Neural progenitor cell (in vitro differentiated cells): ENCODE measurements at regions not wholly inside any gene's neighbourhood (a gene's known extent, or its start where the extent isn't known, plus 50 kb on each side); places are given as distances from the start of the nearest gene placed in this dataset.

ENCODE experiments used
- DNase-seq: peaks from one replicate; pipeline ENCODE4 v3.0.0-alpha.2; 2016; ENCODE audit warnings: low spot score
- H2AFZ ChIP-seq: fragments of 200-600 bp; sonication (generic); replicated peaks from 2 replicates; pipeline ENCODE4 v1.6.1; 2016; ENCODE audit warnings: antibody characterized with exemption
- H3F3A ChIP-seq: fragments of 200-600 bp; sonication (generic); 2 replicates; pipeline ENCODE4 v1.6.1; 2016; ENCODE audit warnings: antibody characterized with exemption, low read depth
- H3K27ac ChIP-seq: fragments of 200-600 bp; sonication (generic); 2 replicates; pipeline ENCODE4 v1.5.1; 2016; ENCODE audit warnings: mild to moderate bottlenecking
- H3K27me3 ChIP-seq: fragments of 200-600 bp; sonication (generic); 2 replicates; pipeline ENCODE4 v1.6.1; 2016; ENCODE audit warnings: mild to moderate bottlenecking, moderate library complexity
- H3K36me3 ChIP-seq: fragments of 200-600 bp; sonication (generic); 2 replicates; pipeline ENCODE4 v1.5.1; 2016
- H3K4me1 ChIP-seq: fragments of 200-600 bp; sonication (generic); 2 replicates; pipeline ENCODE4 v1.6.1; 2016; ENCODE audit warnings: mixed run types
- H3K4me2 ChIP-seq: fragments of 200-600 bp; sonication (generic); 2 replicates; pipeline ENCODE4 v1.6.1; 2016
- H3K4me3 ChIP-seq: fragments of 200-600 bp; sonication (generic); 2 replicates; pipeline ENCODE4 v1.5.1; 2016
- H3K79me2 ChIP-seq: fragments of 200-600 bp; sonication (generic); 2 replicates; pipeline ENCODE4 v1.6.1; 2016; ENCODE audit warnings: low read depth
- H3K9ac ChIP-seq: fragments of 200-600 bp; sonication (generic); 2 replicates; pipeline ENCODE4 v1.6.1; 2016
- H3K9me3 ChIP-seq: fragments of 200-600 bp; sonication (generic); 2 replicates; pipeline ENCODE4 v1.5.1; 2016; ENCODE audit warnings: low read depth
- H4K20me1 ChIP-seq: fragments of 200-600 bp; sonication (generic); 2 replicates; pipeline ENCODE4 v1.6.1; 2016; ENCODE audit warnings: low read depth
- H3K27ac Mint-ChIP-seq: 3 replicates; pipeline ENCODE4 v1.8.0; 2021; ENCODE audit warnings: mixed read lengths
- H3K27me3 Mint-ChIP-seq: 2 replicates; pipeline ENCODE4 v1.8.0; 2022; ENCODE audit warnings: low read depth, mild to moderate bottlenecking, inconsistent platforms, moderate library complexity, mixed read lengths; ENCODE audit not compliant: insufficient read depth
- H3K36me3 Mint-ChIP-seq: 3 replicates; pipeline ENCODE4 v1.8.0; 2021; ENCODE audit warnings: mixed read lengths
- H3K4me1 Mint-ChIP-seq: 3 replicates; pipeline ENCODE4 v1.8.0; 2021; ENCODE audit warnings: mixed read lengths
- H3K4me3 Mint-ChIP-seq: 3 replicates; pipeline ENCODE4 v1.8.0; 2021; ENCODE audit warnings: mild to moderate bottlenecking, moderate library complexity, mixed read lengths
- H3K9me3 Mint-ChIP-seq: 3 replicates; pipeline ENCODE4 v1.8.0; 2020; ENCODE audit warnings: mixed read lengths
- EZH2 ChIP-seq: fragments of 200-600 bp; sonication (generic); IDR thresholded peaks from 2 replicates; pipeline ENCODE4 v1.6.1; 2017; ENCODE audit warnings: antibody characterized with exemption, mild to moderate bottlenecking, moderate library complexity
- EZH2phosphoT487 ChIP-seq: fragments of 200-600 bp; sonication (generic); IDR thresholded peaks from 2 replicates; pipeline ENCODE4 v1.6.1; 2017; ENCODE audit warnings: antibody characterized with exemption
- TF ChIP-seq, protein P1 (sequence below): fragments of 200-600 bp; sonication (generic); IDR thresholded peaks from 2 replicates; pipeline ENCODE4 v1.5.1; 2017; ENCODE audit warnings: antibody characterized with exemption, mild to moderate bottlenecking

DNA sequence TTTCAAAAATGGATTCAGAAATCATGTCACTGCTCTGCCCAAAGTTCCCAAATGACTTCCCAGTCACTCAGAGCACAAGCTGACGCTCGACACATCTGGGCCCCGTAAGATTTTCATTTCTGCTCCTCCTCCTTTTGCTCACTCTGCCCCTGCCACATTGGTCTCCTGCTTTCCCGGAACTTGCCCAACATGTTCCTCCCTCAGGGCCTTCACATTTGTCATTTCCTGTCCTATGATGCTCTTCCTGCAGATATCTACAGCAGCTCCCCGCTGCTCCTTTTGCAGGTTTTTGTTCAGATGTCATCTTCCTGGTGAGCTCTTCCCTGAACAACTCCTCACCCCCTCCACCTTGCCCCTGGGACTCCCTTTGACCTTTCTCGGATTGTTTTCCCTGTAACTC, 58.5 kb upstream of the IVNS1ABP start:
- Histone ChIP-seq H3F3A (no peaks in the 10 kb centered on the region), H3K4me1 (no peaks in the 10 kb centered on the region), H3K27me3 (no peaks in the 10 kb centered on the region), H2AFZ (no peak overlapping the region), H3K27ac (no peak overlapping the region), H3K36me3 (no peaks in the 10 kb centered on the region), H3K9me3 (no peaks in the 10 kb centered on the region), H3K4me3 (no peak overlapping the region), H4K20me1 (no peaks in the 10 kb centered on the region), H3K79me2 (no peaks in the 10 kb centered on the region), H3K9ac (no peak overlapping the region), H3K4me2 (no peak overlapping the region)
- no peak overlapping the region for H3K4me3 Mint-ChIP-seq
- H3K27ac Mint-ChIP-seq, result no peak overlapping the region
- no peak for DNase-seq
- no peaks in the 10 kb centered on the region for H3K9me3 Mint-ChIP-seq
- no peak for TF ChIP-seq EZH2phosphoT487
- H3K27me3 Mint-ChIP-seq, result no peaks in the 10 kb centered on the region
- peaks cover 8% of the 10 kb centered on the region for H3K4me1 Mint-ChIP-seq
- no peaks in the 10 kb centered on the region for H3K36me3 Mint-ChIP-seq

DNA sequence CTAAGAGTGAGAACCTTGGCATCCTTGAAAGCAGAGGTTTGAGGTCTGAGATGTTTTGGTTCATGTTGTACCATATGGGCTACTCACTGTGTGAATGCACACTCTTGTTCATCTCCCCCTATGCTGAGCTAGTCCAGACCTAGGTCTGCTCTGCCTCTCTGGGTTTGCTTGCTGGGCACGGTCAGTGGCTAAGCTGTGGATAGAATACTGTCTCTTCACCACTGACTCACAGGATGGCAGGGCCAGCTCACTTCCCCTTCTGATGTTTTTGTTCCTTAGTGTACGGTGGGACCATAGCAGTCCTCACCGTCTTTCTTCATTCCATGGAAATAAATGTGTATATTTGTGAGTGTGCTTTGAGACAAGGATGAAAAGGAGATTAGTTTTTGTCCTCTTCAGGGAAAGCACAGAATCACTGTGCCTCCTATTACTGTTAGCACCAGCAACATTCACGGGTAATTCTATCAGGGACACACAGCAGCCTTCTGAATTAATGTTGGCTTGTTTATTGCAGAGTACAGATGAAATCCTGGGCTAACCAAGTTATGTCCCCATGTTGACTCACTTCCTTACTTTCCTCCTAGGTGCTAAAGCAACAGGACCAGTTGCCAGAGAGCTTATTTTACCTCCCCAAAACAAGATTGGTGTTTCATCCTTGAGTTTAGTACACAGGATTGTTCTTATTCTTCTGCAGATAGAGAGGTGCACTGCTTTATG, 56.9 kb upstream of the IVNS1ABP start:
- no peaks in the 10 kb centered on the region for H4K20me1 ChIP-seq
- no peaks in the 10 kb centered on the region for H3K9me3 ChIP-seq
- Mint-ChIP-seq H3K27me3 (no peaks in the 10 kb centered on the region), H3K27ac (no peak overlapping the region), H3K4me1 (peaks cover 8% of the 10 kb centered on the region), H3K9me3 (no peaks in the 10 kb centered on the region), H3K4me3 (no peak overlapping the region), H3K36me3 (no peaks in the 10 kb centered on the region)
- H3K9ac ChIP-seq, result no peak overlapping the region
- H3K4me1 ChIP-seq, result no peaks in the 10 kb centered on the region
- H2AFZ ChIP-seq, result no peak overlapping the region
- TF ChIP-seq EZH2 (no peak), EZH2phosphoT487 (no peak)
- TF ChIP-seq, protein P1, sequence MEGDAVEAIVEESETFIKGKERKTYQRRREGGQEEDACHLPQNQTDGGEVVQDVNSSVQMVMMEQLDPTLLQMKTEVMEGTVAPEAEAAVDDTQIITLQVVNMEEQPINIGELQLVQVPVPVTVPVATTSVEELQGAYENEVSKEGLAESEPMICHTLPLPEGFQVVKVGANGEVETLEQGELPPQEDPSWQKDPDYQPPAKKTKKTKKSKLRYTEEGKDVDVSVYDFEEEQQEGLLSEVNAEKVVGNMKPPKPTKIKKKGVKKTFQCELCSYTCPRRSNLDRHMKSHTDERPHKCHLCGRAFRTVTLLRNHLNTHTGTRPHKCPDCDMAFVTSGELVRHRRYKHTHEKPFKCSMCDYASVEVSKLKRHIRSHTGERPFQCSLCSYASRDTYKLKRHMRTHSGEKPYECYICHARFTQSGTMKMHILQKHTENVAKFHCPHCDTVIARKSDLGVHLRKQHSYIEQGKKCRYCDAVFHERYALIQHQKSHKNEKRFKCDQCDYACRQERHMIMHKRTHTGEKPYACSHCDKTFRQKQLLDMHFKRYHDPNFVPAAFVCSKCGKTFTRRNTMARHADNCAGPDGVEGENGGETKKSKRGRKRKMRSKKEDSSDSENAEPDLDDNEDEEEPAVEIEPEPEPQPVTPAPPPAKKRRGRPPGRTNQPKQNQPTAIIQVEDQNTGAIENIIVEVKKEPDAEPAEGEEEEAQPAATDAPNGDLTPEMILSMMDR, result no peak
- no peaks in the 10 kb centered on the region for H3K36me3 ChIP-seq
- no peaks in the 10 kb centered on the region for H3F3A ChIP-seq
- H3K27ac ChIP-seq, result no peak overlapping the region
- no peak overlapping the region for H3K4me3 ChIP-seq
- no peak overlapping the region for H3K4me2 ChIP-seq
- no peak for DNase-seq
- H3K27me3 ChIP-seq, result no peaks in the 10 kb centered on the region
- H3K79me2 ChIP-seq, result no peaks in the 10 kb centered on the region

DNA sequence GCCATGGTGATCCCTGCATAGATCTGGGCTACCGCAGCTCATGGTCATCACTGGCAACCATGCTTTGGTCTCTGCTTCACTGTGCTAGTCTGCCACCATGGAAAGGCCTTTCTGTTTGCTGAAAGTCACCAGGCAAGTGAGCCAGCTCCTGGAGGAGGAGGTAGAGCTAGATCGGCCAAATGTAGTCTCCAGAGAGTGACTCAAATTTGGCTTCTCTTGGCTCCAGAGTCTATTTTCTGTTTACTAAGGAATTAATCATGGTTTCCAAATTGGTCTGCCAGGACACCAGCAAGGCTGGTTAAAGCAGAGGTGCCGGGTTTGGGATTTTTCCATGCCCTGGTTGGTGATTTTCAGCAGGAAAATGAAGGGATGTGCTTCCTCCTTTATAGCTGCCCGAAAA, 52.7 kb upstream of the IVNS1ABP start:
- H3F3A ChIP-seq, result no peaks in the 10 kb centered on the region
- H3K27ac ChIP-seq, result no peak overlapping the region
- H2AFZ ChIP-seq, result no peak overlapping the region
- Mint-ChIP-seq H3K36me3 (no peaks in the 10 kb centered on the region), H3K4me3 (no peak overlapping the region), H3K4me1 (peaks cover 15% of the 10 kb centered on the region), H3K9me3 (no peaks in the 10 kb centered on the region), H3K27ac (no peak overlapping the region), H3K27me3 (no peaks in the 10 kb centered on the region)
- H3K27me3 ChIP-seq, result no peaks in the 10 kb centered on the region
- no peaks in the 10 kb centered on the region for H4K20me1 ChIP-seq
- no peaks in the 10 kb centered on the region for H3K9me3 ChIP-seq
- H3K4me1 ChIP-seq, result peaks cover 4% of the 10 kb centered on the region
- H3K79me2 ChIP-seq, result no peaks in the 10 kb centered on the region
- H3K9ac ChIP-seq, result no peak overlapping the region
- H3K4me3 ChIP-seq, result no peak overlapping the region
- H3K4me2 ChIP-seq, result no peak overlapping the region
- DNase-seq, result no peak
- H3K36me3 ChIP-seq, result no peaks in the 10 kb centered on the region
- TF ChIP-seq, protein P1, result no peak
- TF ChIP-seq EZH2phosphoT487 (no peak), EZH2 (no peak)

DNA sequence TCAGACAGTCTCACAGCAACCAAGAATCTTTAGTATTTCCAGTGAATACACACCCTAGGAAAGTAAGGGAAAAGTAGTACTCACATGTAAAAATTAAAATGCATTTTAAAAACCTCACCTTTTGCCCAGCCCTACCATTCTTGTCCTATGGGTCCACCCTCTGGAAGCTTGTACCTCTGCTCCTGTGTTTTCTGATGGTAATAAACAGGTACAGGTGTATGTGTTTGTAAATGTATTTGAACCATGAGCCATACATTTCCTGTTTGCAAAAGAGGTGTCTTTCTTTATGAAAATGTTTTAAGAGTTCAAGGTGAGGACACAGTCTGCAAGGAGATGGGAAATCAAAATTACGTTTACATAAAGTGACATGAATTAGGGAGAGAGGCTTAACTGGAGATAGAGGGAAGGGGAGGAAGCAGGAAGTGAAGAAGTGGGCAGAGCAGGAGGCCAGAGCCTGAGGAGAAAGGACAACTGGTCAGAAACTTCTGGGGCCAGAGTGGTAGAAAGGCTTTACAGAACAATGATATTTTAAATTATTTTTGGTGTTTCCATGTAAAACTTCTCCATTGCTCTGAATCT, 52.0 kb upstream of the IVNS1ABP start:
- TF ChIP-seq, protein P1, result no peak
- TF ChIP-seq EZH2 (no peak), EZH2phosphoT487 (no peak)
- Histone ChIP-seq H3K27ac (no peak overlapping the region), H3F3A (no peaks in the 10 kb centered on the region), H3K9ac (no peak overlapping the region), H3K4me3 (no peak overlapping the region), H3K9me3 (no peaks in the 10 kb centered on the region), H2AFZ (no peak overlapping the region), H4K20me1 (no peaks in the 10 kb centered on the region), H3K36me3 (no peaks in the 10 kb centered on the region), H3K27me3 (no peaks in the 10 kb centered on the region), H3K79me2 (no peaks in the 10 kb centered on the region), H3K4me1 (peaks cover 4% of the 10 kb centered on the region), H3K4me2 (no peak overlapping the region)
- Mint-ChIP-seq H3K9me3 (no peaks in the 10 kb centered on the region), H3K4me1 (peaks cover 8% of the 10 kb centered on the region), H3K36me3 (no peaks in the 10 kb centered on the region), H3K27ac (no peak overlapping the region), H3K27me3 (no peaks in the 10 kb centered on the region), H3K4me3 (no peak overlapping the region)
- DNase-seq, result no peak
